GM10266 (cell line): ENCODE measurements at regions not wholly inside any gene's neighbourhood (a gene's known extent, or its start where the extent isn't known, plus 50 kb on each side); places are given as distances from the start of the nearest gene placed in this dataset.

Source experiments
- DNase-seq: peaks from one replicate; pipeline ENCODE4 v3.0.0; 2012; ENCODE audit errors: extremely low spot score
- CTCF ChIP-seq: IDR thresholded peaks from 2 replicates; pipeline ENCODE4 v1.5.1; 2012; ENCODE audit warnings: mild to moderate bottlenecking, low read depth; ENCODE audit not compliant: control insufficient read depth, insufficient read depth; ENCODE audit errors: missing control alignments

- no peak for TF ChIP-seq CTCF
- DNase-seq = no peak
These were observed 50.7 kb upstream of the LYVE1 start for GRCh38 chr11:10619131-10619680.

DNA sequence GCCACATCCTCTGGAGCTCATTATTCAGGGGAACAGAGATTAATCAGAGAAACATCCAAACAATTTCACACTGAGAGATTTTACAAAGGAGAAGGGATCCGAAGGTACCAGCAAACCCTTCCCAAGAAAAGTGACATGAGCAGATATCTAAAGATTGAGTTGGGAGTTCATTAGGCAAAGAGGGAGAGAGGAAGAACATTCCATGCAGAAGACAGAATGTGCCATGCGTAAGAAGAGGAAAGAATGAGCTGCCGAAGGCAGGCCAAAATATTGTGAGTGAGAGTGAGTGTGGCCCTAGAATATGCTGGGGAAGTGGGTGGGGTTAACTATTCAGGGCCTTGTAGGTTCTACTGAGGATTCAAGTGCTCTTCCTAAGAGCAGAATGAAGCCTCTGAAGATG is 50.0 kb upstream of the LYVE1 start:
- DNase-seq = no peak
- TF ChIP-seq CTCF = no peak
